H9 (cell line): ENCODE measurements at regions not wholly inside any gene's neighbourhood (a gene's known extent, or its start where the extent isn't known, plus 50 kb on each side); places are given as distances from the start of the nearest gene placed in this dataset.

Experiments used
- DNase-seq: peaks from one replicate; pipeline ENCODE4 v3.0.0-alpha.2; 2017
- H2AFZ ChIP-seq: one replicate; pipeline ENCODE4 v1.6.1; 2013; ENCODE audit warnings: mild to moderate bottlenecking, low read length, control low read depth, moderate library complexity
- H2AK5ac ChIP-seq: 2 replicates; pipeline ENCODE4 v1.6.1; 2013; ENCODE audit warnings: low read length, control low read depth, mixed read lengths; ENCODE audit not compliant: insufficient read length
- H2BK120ac ChIP-seq: one replicate; pipeline ENCODE4 v1.6.1; 2013; ENCODE audit warnings: low read depth, mild to moderate bottlenecking, low read length, control low read depth, inconsistent platforms; ENCODE audit not compliant: poor library complexity, severe bottlenecking
- H2BK12ac ChIP-seq: 2 replicates; pipeline ENCODE4 v1.6.1; 2013; ENCODE audit warnings: low read length, control low read depth, mixed read lengths, low read depth; ENCODE audit not compliant: insufficient read length
- H2BK15ac ChIP-seq: 2 replicates; pipeline ENCODE4 v1.6.1; 2013; ENCODE audit warnings: low read depth, low read length, control low read depth
- H2BK20ac ChIP-seq: one replicate; pipeline ENCODE4 v1.6.1; 2013; ENCODE audit warnings: low read depth, mild to moderate bottlenecking, low read length, control low read depth, inconsistent platforms; ENCODE audit not compliant: poor library complexity, severe bottlenecking
- H2BK5ac ChIP-seq: 2 replicates; pipeline ENCODE4 v1.6.1; 2013; ENCODE audit warnings: low read length, control low read depth, mixed read lengths; ENCODE audit not compliant: insufficient read length
- H3K14ac ChIP-seq: 2 replicates; pipeline ENCODE4 v1.6.1; 2013; ENCODE audit warnings: low read length, control low read depth; ENCODE audit not compliant: insufficient read depth
- H3K18ac ChIP-seq: 2 replicates; pipeline ENCODE4 v1.6.1; 2013; ENCODE audit warnings: low read depth, mild to moderate bottlenecking, mixed read lengths, low read length, control low read depth; ENCODE audit not compliant: insufficient read length
- H3K23ac ChIP-seq: 2 replicates; pipeline ENCODE4 v1.6.1; 2013; ENCODE audit warnings: low read length, control low read depth, mixed read lengths, low read depth; ENCODE audit not compliant: insufficient read length
- H3K23me2 ChIP-seq: 2 replicates; pipeline ENCODE4 v1.6.1; 2013; ENCODE audit warnings: low read depth, mild to moderate bottlenecking, mixed read lengths, low read length, control low read depth; ENCODE audit not compliant: insufficient read length, poor library complexity, severe bottlenecking
- H3K27ac ChIP-seq: 2 replicates; pipeline ENCODE4 v1.5.1; 2013; ENCODE audit warnings: low read length, control low read depth, mixed read lengths, low read depth; ENCODE audit not compliant: insufficient read length
- H3K27me3 ChIP-seq: 2 replicates; pipeline ENCODE4 v1.6.1; 2013; ENCODE audit warnings: low read length, control low read depth, inconsistent platforms; ENCODE audit not compliant: insufficient read depth
- H3K4ac ChIP-seq: 2 replicates; pipeline ENCODE4 v1.6.1; 2013; ENCODE audit warnings: low read depth, mild to moderate bottlenecking, control low read depth, inconsistent platforms, low read length, moderate library complexity
- H3K4me1 ChIP-seq: 2 replicates; pipeline ENCODE4 v1.6.1; 2013; ENCODE audit warnings: low read length, control low read depth, inconsistent platforms; ENCODE audit not compliant: insufficient read depth
- H3K4me2 ChIP-seq: 2 replicates; pipeline ENCODE4 v1.6.1; 2013; ENCODE audit warnings: low read length, control low read depth, mixed read lengths; ENCODE audit not compliant: insufficient read length, insufficient read depth
- H3K56ac ChIP-seq: 2 replicates; pipeline ENCODE4 v1.6.1; 2013; ENCODE audit warnings: low read depth, mild to moderate bottlenecking, mixed read lengths, low read length, control low read depth; ENCODE audit not compliant: insufficient read length
- H3K79me1 ChIP-seq: 2 replicates; pipeline ENCODE4 v1.6.1; 2013; ENCODE audit warnings: low read depth, mild to moderate bottlenecking, moderate library complexity, low read length, control low read depth, inconsistent platforms; ENCODE audit not compliant: insufficient read depth, poor library complexity, severe bottlenecking
- H3K79me2 ChIP-seq: 2 replicates; pipeline ENCODE4 v1.6.1; 2013; ENCODE audit warnings: low read length, control low read depth, inconsistent platforms; ENCODE audit not compliant: insufficient read depth
- H3K9ac ChIP-seq: 2 replicates; pipeline ENCODE4 v1.6.1; 2013; ENCODE audit warnings: low read length, control low read depth, mixed read lengths; ENCODE audit not compliant: insufficient read length; ENCODE audit errors: extremely low read depth
- H3K9me3 ChIP-seq: one replicate; pipeline ENCODE4 v1.6.1; 2013; ENCODE audit warnings: low read depth, low read length, inconsistent platforms; ENCODE audit not compliant: control insufficient read depth
- H3T11ph ChIP-seq: one replicate; pipeline ENCODE4 v1.6.1; 2013; ENCODE audit warnings: mild to moderate bottlenecking, low read length, control low read depth, inconsistent platforms
- H4K20me1 ChIP-seq: one replicate; pipeline ENCODE4 v1.6.1; 2013; ENCODE audit not compliant: control insufficient read depth, insufficient read length, insufficient read depth
- H4K5ac ChIP-seq: 2 replicates; pipeline ENCODE4 v1.6.1; 2013; ENCODE audit warnings: low read depth, mild to moderate bottlenecking, mixed read lengths, low read length, control low read depth; ENCODE audit not compliant: insufficient read length
- H4K8ac ChIP-seq: replicated peaks from 2 replicates; pipeline ENCODE4 v1.6.1; 2013; ENCODE audit warnings: low read length, control low read depth, mixed read lengths, low read depth; ENCODE audit not compliant: insufficient read length
- H4K91ac ChIP-seq: 2 replicates; pipeline ENCODE4 v1.6.1; 2013; ENCODE audit warnings: low read depth, mild to moderate bottlenecking, moderate library complexity, mixed read lengths, low read length, control low read depth; ENCODE audit not compliant: insufficient read length
- H3K27ac Mint-ChIP-seq, 3 experiments: 2 replicates in 2 of 3; 3 replicates in 1 of 3; pipeline ENCODE4 v1.8.0; 2020 to 2021; ENCODE audit warnings: mixed read lengths in 3 of 3, mild to moderate bottlenecking in 1 of 3, moderate library complexity in 1 of 3
- H3K27me3 Mint-ChIP-seq: 2 replicates; pipeline ENCODE4 v1.8.0; 2021; ENCODE audit warnings: low read depth, mild to moderate bottlenecking, moderate library complexity, mixed read lengths
- H3K36me3 Mint-ChIP-seq, 3 experiments: 2 replicates in 2 of 3; 3 replicates in 1 of 3; pipeline ENCODE4 v1.8.0; 2020 to 2021; ENCODE audit warnings: low read depth in 3 of 3, mixed read lengths in 3 of 3; ENCODE audit not compliant: insufficient read depth in 1 of 3
- H3K4me1 Mint-ChIP-seq, 2 experiments: 2 replicates each; pipeline ENCODE4 v1.8.0; 2020; ENCODE audit warnings: mixed read lengths in 2 of 2
- H3K4me3 Mint-ChIP-seq, 2 experiments: 2 replicates in 1 of 2; 3 replicates in 1 of 2; pipeline ENCODE4 v1.8.0; 2020 to 2021; ENCODE audit warnings: mild to moderate bottlenecking in 2 of 2, mixed read lengths in 2 of 2, moderate library complexity in 1 of 2
- H3K9me3 Mint-ChIP-seq, 2 experiments: 2 replicates in 1 of 2; 3 replicates in 1 of 2; pipeline ENCODE4 v1.8.0; 2020; ENCODE audit warnings: mild to moderate bottlenecking in 2 of 2, mixed read lengths in 2 of 2, moderate library complexity in 1 of 2
- CTCF ChIP-seq: fragments of 200-600 bp; sonication (generic); conservative IDR thresholded peaks from 3 replicates; pipeline ENCODE4 v1.8.0; 2021; ENCODE audit warnings: antibody characterized with exemption, mild to moderate bottlenecking

- no peak for DNase-seq
- H2AK5ac ChIP-seq, result no peak overlapping the region
- no peak overlapping the region for H3K4ac ChIP-seq
- no peak overlapping the region for H3K14ac ChIP-seq
- no peaks in the 10 kb centered on the region for H3K9me3 ChIP-seq
- no peak overlapping the region for H3K56ac ChIP-seq
- no peak overlapping the region for H3T11ph ChIP-seq
- H3K27ac ChIP-seq, result no peak overlapping the region
- no peak for TF ChIP-seq CTCF
- no peak overlapping the region for H2BK120ac ChIP-seq
- no peak overlapping the region for H2BK15ac ChIP-seq
- Mint-ChIP-seq H3K4me1 (no peaks in the 10 kb centered on the region), H3K4me3 (no peak overlapping the region), H3K36me3 (no peaks in the 10 kb centered on the region), H3K27me3 (no peaks in the 10 kb centered on the region), H3K27ac (no peak overlapping the region), H3K9me3 (no peaks in the 10 kb centered on the region)
- no peaks in the 10 kb centered on the region for H3K23me2 ChIP-seq
- H3K4me2 ChIP-seq, result no peak overlapping the region
- no peaks in the 10 kb centered on the region for H3K79me1 ChIP-seq
- no peak overlapping the region for H3K23ac ChIP-seq
- H3K79me2 ChIP-seq, result no peaks in the 10 kb centered on the region
- no peaks in the 10 kb centered on the region for H3K4me1 ChIP-seq
- H4K8ac ChIP-seq, result no peak overlapping the region
- no peaks in the 10 kb centered on the region for H3K27me3 ChIP-seq
- H4K20me1 ChIP-seq, result no peaks in the 10 kb centered on the region
- no peak overlapping the region for H2BK5ac ChIP-seq
- no peak overlapping the region for H3K18ac ChIP-seq
- H2BK20ac ChIP-seq, result no peak overlapping the region
- no peak overlapping the region for H4K5ac ChIP-seq
- no peak overlapping the region for H4K91ac ChIP-seq
- H2BK12ac ChIP-seq, result no peak overlapping the region
- no peak overlapping the region for H2AFZ ChIP-seq
- no peak overlapping the region for H3K9ac ChIP-seq
Measured at GRCh38 chr4:12140864-12141263, 712.2 kb upstream of the HS3ST1 start.
